Neural crest cell (in vitro differentiated cells): ENCODE measurements at regions not wholly inside any gene's neighbourhood (a gene's known extent, or its start where the extent isn't known, plus 50 kb on each side); places are given as distances from the start of the nearest gene placed in this dataset.

Source experiments
- DNase-seq: peaks from one replicate; pipeline ENCODE4 v3.0.0; 2021; ENCODE audit warnings: low read depth, mixed read lengths, low spot score
- H3K27ac Mint-ChIP-seq: one replicate; pipeline ENCODE4 v1.8.0; 2021; ENCODE audit warnings: mild to moderate bottlenecking, mixed read lengths; ENCODE audit not compliant: unreplicated experiment
- H3K27me3 Mint-ChIP-seq: 2 replicates; pipeline ENCODE4 v1.8.0; 2021; ENCODE audit warnings: low read depth, mild to moderate bottlenecking, mixed read lengths
- H3K36me3 Mint-ChIP-seq: 2 replicates; pipeline ENCODE4 v1.8.0; 2021; ENCODE audit warnings: low read depth, mild to moderate bottlenecking, mixed read lengths
- H3K4me1 Mint-ChIP-seq: 2 replicates; pipeline ENCODE4 v1.8.0; 2021; ENCODE audit warnings: mixed read lengths
- H3K4me3 Mint-ChIP-seq: one replicate; pipeline ENCODE4 v1.8.0; 2021; ENCODE audit warnings: mild to moderate bottlenecking, mixed read lengths
- H3K9me3 Mint-ChIP-seq: 2 replicates; pipeline ENCODE4 v1.8.0; 2021; ENCODE audit warnings: mixed read lengths
- TF ChIP-seq, protein P1 (sequence below): fragments of 200-600 bp; sonication (generic); conservative IDR thresholded peaks from 2 replicates; pipeline ENCODE4 v1.5.0; 2021; ENCODE audit warnings: antibody characterized with exemption, mild to moderate bottlenecking

DNA sequence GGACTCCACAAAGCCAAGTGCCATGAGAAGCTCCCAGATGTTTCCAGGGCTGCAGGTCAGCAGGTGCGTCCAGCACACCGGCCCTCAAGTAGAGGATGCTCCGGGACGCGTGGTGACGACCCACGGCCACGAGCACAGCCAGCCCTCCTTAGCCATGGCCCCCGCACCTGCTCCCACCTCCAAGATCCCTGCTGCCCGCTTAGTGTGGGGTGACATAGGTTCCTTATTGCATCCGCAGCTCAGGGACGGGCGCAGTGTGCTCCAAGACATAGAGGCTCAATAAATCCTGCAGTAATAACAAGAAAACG lies 138.1 kb upstream of the RPS6KA2 start:
- Mint-ChIP-seq H3K27me3 (no peaks in the 10 kb centered on the region), H3K27ac (no peak overlapping the region), H3K4me1 (peaks cover 22% of the 10 kb centered on the region), H3K9me3 (no peaks in the 10 kb centered on the region), H3K36me3 (no peaks in the 10 kb centered on the region), H3K4me3 (no peak overlapping the region)
- DNase-seq = no peak
- TF ChIP-seq, protein P1, sequence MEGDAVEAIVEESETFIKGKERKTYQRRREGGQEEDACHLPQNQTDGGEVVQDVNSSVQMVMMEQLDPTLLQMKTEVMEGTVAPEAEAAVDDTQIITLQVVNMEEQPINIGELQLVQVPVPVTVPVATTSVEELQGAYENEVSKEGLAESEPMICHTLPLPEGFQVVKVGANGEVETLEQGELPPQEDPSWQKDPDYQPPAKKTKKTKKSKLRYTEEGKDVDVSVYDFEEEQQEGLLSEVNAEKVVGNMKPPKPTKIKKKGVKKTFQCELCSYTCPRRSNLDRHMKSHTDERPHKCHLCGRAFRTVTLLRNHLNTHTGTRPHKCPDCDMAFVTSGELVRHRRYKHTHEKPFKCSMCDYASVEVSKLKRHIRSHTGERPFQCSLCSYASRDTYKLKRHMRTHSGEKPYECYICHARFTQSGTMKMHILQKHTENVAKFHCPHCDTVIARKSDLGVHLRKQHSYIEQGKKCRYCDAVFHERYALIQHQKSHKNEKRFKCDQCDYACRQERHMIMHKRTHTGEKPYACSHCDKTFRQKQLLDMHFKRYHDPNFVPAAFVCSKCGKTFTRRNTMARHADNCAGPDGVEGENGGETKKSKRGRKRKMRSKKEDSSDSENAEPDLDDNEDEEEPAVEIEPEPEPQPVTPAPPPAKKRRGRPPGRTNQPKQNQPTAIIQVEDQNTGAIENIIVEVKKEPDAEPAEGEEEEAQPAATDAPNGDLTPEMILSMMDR = no peak

DNA sequence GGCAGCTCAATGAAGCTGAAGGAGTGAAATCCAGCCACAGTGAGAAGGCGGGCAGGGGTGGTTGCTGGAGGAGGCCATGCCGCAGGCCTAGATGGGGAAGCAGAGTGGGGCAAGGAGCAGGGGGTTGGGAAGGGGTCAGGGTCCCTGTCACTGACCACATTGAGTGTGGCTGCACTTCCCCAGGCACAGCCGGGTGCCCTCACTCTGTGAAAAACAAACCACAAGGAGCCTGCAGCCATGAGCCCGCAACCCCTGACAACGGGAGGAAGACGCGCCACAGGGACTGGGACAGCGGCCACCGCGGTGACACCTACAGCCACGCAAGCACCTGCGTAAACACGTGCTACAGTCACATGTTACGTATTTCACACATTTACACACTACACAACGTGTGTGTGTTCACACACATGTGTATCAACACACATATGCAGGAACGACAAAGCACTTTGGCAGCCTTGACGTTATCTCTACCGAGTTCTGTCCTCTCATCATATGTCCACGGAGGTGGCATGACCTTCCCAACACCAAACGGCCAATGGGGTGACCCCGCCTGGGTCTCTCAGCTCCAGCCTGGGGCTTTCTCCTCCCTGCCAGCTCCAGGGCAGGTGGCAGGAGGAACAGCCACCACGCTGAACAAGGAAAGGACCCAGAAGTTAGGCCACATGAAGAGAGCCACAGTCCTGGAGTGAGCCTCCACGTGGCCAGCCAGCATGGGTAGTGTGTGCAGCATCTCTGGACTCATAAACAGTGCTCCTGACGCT lies 137.6 kb upstream of the RPS6KA2 start:
- Mint-ChIP-seq H3K9me3 (no peaks in the 10 kb centered on the region), H3K27me3 (peaks cover 3% of the 10 kb centered on the region), H3K27ac (no peak overlapping the region), H3K36me3 (no peaks in the 10 kb centered on the region), H3K4me3 (no peak overlapping the region), H3K4me1 (peaks cover 22% of the 10 kb centered on the region)
- TF ChIP-seq, protein P1 = no peak
- no peak for DNase-seq

DNA sequence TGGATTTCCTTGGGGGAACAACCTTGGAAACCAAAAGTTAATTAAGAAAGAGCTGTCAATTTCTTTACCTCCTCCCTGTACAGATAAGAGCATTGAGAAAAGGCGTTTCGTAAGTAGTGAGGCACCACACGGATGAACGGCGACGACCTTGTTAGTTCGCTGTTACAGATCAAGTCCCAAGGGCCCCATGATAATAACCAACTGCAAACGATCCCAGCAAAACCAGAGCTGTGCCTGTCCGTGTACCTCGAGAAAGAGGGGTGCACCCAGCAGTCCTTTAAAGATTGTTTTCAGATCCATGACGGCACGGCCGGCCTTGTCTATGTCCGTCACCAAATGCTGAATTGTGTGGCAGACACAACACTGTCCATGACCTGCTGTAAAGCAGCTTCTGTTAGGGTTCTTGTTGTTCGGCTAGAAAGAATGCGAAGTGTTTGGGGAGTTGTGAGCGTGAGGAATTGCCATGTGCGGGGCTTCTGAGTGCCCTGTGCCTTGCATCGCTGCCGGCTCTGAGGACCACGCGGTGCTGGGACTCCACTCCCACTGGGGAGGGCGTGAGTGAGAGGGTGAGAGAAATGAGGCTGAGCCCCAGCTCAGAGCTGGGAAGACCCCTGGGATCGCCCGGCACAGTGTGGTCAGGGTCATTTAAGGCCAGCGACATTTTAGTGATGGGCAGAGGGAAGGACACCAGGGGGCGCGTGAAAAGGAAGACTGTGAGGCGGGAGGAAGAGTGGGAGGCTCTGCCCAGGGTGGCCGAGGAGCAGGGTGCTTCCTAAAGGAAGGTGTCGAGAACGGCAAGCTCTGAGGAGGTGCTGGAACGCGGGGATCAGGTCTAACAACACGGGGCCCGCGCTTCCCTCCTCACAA lies 136.8 kb upstream of the RPS6KA2 start:
- Mint-ChIP-seq H3K36me3 (no peaks in the 10 kb centered on the region), H3K27me3 (peaks cover 3% of the 10 kb centered on the region), H3K4me3 (no peak overlapping the region), H3K9me3 (no peaks in the 10 kb centered on the region), H3K27ac (no peak overlapping the region), H3K4me1 (peaks cover 22% of the 10 kb centered on the region)
- TF ChIP-seq, protein P1 = no peak
- no peak for DNase-seq

DNA sequence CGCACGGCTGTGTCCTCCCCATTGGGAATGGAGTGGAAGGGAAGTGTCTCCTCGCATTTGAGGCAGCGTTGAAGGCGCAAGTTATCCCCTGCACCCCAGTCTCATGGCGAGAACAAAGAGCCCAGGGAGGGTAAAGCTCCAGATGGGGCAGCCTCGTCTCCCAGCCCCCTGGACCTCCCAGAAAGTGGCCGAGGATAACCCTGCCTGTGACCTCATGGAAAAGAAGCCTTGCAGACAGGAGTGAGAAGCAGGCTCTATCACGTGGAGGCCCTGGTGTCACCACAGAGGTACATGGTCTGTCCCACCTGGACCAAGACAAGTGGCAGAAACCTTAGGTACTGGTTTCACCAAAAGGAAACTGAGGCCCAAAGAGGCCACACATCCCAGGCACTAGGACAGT lies 134.8 kb upstream of the RPS6KA2 start:
- no peak overlapping the region for H3K27ac Mint-ChIP-seq
- no peak for DNase-seq
- peaks cover 20% of the 10 kb centered on the region for H3K27me3 Mint-ChIP-seq
- H3K4me1 Mint-ChIP-seq = peaks cover 22% of the 10 kb centered on the region
- TF ChIP-seq, protein P1 = no peak
- H3K9me3 Mint-ChIP-seq = no peaks in the 10 kb centered on the region
- H3K36me3 Mint-ChIP-seq = no peaks in the 10 kb centered on the region
- no peak overlapping the region for H3K4me3 Mint-ChIP-seq

DNA sequence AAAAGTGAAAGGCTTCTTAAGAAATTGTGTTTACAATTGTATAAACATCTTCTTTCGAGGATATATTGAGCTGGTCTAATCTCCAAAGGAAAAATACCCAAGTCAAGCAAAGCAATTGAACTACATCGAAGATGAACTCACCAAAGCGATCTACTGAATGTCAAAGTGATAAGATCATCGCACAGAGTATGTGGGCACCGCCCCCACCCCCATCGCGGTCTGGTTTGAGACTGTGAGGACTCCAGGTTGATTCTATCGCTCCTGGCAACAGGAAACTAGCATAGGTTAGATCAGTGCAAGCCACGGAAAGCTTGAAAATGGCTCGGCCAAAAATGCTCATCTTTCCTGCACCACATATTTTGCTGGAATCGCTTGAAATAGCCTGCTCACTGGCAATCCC lies 133.2 kb upstream of the RPS6KA2 start:
- TF ChIP-seq, protein P1 = no peak
- peaks cover 20% of the 10 kb centered on the region for H3K27me3 Mint-ChIP-seq
- no peak overlapping the region for H3K27ac Mint-ChIP-seq
- H3K4me1 Mint-ChIP-seq = peaks cover 22% of the 10 kb centered on the region
- no peak overlapping the region for H3K4me3 Mint-ChIP-seq
- DNase-seq = no peak
- H3K9me3 Mint-ChIP-seq = no peaks in the 10 kb centered on the region
- H3K36me3 Mint-ChIP-seq = no peaks in the 10 kb centered on the region
